Stimulated activated CD4-positive, alpha-beta T cell treated with anti-CD3 and anti-CD28 coated beads, Interleukin-2, amount 100 ng/mL, for 4 hours (primary cell): ENCODE measurements at regions not wholly inside any gene's neighbourhood (a gene's known extent, or its start where the extent isn't known, plus 50 kb on each side); places are given as distances from the start of the nearest gene placed in this dataset.
"Not testable (repeated sequence)": the region's sequence is repeated elsewhere in the genome, so short reads cannot be mapped to it uniquely, and the experiment has no call there.

Source experiments
- DNase-seq: peaks from one replicate; pipeline ENCODE4 v3.0.0-alpha.2; 2020; ENCODE audit warnings: low read depth

GRCh38 chr2:198296665-198297308, 492.4 kb downstream of the PLCL1 start:
- peak; percentile 40 for DNase-seq

DNA sequence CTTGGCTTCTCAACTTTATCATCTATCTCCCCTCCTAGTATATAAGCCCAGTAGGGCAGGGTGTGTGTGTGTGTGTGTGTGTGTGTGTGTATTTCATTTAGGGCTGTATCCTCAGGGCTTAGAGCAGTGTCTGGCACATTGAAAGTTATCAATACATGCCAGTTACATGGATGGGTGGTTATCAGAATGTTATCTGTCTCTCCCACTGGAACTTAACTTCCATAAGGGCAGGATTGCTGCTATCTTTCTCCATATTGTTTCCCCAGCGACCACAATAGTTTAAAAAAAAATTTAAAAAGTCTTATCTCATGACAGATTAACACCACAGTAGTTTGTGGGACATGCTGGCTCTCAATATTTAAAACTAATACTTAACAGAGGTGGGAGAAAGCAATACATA, 488.9 kb downstream of the PLCL1 start:
- DNase-seq = no peak

- DNase-seq = no peak
These were observed 485.4 kb downstream of the PLCL1 start for GRCh38 chr2:198289811-198290210.

- DNase-seq = no peak
These were observed 483.3 kb downstream of the PLCL1 start for GRCh38 chr2:198287706-198288105.

DNA sequence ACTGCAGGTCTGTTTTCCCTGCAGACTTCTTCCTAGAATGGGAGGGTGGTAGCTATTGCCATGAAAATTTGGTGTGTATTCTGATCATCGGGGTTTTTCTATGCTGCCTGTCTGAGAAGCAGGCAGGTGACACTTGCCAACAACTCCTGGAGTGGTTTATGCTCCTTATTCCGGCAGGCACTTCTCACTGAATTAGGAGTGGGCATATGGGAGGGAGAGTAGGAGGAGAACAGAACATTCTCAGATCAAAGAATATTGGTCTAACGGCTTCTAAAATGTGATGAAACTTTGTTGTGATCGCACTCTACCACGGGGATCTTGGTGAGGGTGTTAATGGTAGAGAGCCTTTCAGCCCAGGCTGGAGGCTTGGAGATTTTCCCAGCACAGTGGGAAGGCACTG, 480.8 kb downstream of the PLCL1 start:
- DNase-seq = no peak

- no peak for DNase-seq
These were observed 478.8 kb downstream of the PLCL1 start for GRCh38 chr2:198283146-198283545.

- no peak for DNase-seq
These were observed 477.7 kb downstream of the PLCL1 start for GRCh38 chr2:198282061-198282460.

GRCh38 chr2:198280145-198280544, 475.8 kb downstream of the PLCL1 start:
- no peak for DNase-seq

DNA sequence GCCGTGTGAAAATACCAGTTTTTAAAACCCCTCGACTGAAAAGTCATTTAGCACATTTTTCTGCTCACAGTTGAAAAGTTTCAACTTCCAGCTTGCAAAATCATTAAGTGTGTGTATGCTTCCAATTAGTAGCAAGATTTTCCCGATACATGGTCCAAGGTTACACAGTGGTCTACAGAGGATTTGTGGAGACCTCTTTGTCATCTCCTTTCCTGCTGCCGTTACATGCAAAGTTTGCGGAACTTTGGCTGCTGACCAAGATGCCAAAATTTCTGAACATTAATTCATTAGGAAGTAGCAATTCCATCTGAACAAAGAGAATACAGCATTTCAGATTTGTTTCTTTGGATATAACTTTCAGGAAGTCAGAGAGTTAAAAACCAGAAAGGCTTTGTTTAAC, 474.6 kb downstream of the PLCL1 start:
- DNase-seq = no peak

DNA sequence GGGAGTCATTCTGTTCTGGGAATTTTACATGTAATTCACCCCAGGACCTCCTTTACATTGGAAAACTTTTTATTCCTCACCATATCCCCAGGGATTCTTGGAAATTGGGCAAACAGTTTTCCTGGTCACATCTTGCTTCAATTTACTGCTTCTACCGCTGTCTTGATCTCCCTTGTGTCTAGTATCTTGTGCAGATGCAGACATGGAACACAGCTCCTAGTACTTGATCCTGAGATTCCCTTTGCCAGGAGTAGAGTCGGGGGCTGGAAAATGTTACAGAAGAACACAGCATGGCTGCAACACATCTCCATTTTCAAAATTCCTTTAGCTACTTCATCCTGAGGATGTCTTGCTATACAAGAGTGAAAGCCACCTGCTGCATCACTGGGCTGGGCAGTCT, 472.8 kb downstream of the PLCL1 start:
- no peak for DNase-seq

DNA sequence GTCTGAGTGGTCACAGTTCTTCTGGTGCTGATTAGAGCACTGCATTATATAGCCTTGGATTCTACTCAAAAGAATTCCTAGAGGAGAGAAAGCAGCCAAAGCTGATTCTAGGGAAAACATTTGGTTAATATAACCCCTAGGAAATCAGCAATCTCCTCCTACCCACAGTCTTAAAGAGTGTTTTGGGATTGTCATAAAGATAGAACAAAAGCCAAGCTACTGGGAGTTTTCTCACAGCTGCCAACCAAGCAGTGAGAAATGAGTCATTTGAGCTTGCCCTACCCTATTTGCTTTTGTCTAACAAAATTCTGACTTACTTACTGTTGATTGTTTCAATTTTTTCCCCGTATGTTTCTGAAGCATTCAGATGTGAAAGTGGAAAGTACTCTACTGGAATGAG, 469.3 kb downstream of the PLCL1 start:
- DNase-seq = no peak

DNA sequence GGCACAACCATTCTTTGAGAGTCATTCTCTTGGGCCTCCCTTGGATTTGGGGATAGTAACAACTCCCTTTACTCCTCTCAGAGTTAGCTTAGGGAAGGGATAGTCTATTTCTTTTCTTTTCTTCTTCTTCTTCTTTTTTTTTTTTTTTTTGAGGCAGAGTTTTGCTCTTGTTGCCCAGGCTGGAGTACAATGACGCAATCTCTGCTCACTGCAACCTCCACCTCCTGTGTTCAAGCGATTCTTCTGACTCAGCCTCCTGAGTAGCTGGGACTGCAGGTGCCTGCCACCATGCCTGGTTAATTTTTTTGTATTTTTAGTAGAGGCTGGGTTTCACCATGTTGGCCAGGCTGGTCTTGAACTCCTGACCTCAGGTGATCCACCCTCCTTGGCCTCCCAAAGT, 465.8 kb downstream of the PLCL1 start:
- not testable (repeated sequence) for DNase-seq

GRCh38 chr2:198268519-198268918, 464.1 kb downstream of the PLCL1 start:
- no peak for DNase-seq

GRCh38 chr2:198259496-198259895, 455.1 kb downstream of the PLCL1 start:
- DNase-seq = no peak

GRCh38 chr2:198254536-198255090, 450.2 kb downstream of the PLCL1 start:
- DNase-seq = no peak

DNA sequence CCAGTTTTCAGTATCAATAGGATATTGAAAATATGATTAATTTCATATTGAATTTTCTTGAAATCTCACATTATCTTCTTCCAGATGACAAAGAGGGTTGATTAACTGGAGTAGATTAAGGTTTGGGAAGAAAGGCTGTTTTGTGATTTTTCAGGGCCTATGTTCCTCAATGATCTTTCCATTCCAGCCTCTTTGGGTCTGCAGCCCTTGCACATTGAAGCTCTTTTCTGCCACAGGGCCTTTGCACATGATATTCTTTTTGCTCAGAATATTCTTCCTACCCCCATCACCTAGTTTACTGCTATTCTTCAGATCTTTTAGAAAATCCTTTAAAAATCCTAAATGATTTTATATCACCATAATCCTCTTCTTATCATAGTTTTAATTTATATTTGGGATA, 449.6 kb downstream of the PLCL1 start:
- DNase-seq = no peak

GRCh38 chr2:198252472-198252871, 448.1 kb downstream of the PLCL1 start:
- DNase-seq = no peak

DNA sequence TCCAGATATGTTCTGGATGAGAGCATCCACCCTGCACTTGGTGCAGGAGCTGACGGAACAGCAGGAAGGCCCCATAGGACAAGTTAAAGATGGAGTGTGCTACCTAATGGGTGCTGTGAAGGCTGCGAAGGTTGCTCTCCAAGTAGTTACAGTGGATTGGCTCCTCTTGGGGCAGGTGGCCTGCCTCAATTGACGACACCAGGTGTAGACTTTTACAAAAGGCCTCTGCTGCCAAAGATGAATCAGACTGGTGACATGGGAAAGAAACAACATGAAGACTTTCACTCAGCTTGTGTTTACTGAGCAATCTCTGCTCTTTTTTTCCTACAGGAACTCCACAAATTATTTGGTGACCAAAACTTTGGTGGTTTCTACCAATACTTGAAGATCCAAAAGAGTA, 437.7 kb downstream of the PLCL1 start:
- no peak for DNase-seq

- DNase-seq = no peak
These were observed 434.0 kb downstream of the PLCL1 start for GRCh38 chr2:198238429-198238828.

GRCh38 chr2:198236338-198236737, 431.9 kb downstream of the PLCL1 start:
- DNase-seq = no peak

DNA sequence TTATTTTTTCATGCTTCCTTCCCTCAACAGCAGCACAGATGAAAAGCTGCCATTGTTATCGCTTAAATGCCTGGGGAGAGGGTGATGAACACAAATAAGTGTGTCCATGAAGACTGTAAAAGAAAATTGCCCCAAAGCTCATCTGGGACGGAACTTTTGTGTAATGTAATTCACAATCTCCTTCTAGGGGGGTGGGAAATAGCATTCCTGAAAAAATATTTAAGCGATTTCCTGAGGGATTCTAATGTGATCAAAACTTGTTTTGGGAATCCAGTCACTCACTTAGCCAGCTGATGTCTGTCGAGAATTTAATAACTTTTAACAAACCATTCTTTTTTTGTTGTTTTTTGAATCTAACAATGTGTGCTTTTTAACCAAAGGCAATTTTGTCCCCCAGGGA, 427.9 kb downstream of the PLCL1 start:
- no peak for DNase-seq

GRCh38 chr2:198231562-198231961, 427.2 kb downstream of the PLCL1 start:
- DNase-seq = no peak

DNA sequence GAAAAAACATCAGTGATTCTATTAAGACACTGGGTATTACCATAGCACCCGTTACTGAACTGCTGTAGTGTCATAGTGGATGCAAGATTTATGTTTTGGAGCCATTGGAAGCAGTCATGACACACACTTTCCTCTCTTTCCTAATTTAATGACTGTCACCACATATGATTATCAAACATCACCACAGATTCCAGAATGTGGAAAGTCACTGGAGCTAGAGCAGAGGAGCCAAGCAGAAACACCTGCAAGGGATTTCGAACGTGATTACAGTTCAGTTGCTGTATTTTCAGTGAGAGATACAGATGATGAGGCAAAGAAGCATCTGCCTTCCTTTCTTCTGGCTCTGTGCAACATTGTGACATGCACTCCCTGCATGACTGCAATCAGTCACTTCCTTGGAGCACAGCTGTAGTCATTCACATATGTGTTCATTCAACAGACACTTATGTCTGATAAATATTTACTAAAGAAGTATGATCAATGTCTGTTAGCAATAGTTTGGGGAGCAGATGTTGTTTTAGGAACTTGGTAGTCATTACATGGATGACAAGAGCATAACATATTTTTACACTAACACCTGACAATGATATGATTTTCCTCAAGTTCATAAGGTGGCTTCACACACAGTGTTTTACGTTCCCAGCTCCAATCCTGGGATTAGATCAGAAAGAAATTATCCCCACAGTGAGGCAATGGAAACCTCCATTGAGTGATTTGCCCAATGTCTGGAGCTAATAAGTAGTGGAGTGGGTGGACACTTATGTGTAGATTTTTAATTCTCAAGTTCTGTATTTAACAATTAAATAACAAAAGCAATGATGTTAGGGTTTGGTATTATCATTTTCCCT, 416.6 kb downstream of the PLCL1 start:
- no peak for DNase-seq
